Hypothalamus (tissue), 51 donors: ENCODE measurements at regions not wholly inside any gene's neighbourhood (a gene's known extent, or its start where the extent isn't known, plus 50 kb on each side); places are given as distances from the start of the nearest gene placed in this dataset.

Source experiments
- DNase-seq, 51 donors: peaks; one replicate each; lab custom pipeline; 2025; lab: John Stamatoyannopoulos, UW

DNA sequence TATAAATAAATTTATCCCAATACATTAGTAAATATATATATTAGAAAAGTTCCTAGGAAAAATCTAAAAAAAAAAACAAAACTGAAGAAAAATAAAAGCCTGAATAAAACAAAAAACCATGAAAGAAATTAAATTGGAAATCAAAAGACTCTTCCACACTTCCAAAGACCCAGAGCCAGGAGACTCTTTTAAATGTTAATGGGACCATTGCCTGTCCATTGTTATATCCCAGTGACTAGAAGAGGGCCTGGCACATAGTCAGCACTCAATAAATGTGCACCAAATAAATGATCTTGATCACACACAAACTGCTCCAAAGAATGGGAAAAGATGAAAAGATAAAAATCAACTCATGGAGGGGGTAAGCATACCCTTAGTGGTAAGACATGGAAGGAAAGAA lies 51.3 kb upstream of the CLDN18 start:
- DNase-seq: no peak
